IPS-20b (cell line): ENCODE measurements at regions not wholly inside any gene's neighbourhood (a gene's known extent, or its start where the extent isn't known, plus 50 kb on each side); places are given as distances from the start of the nearest gene placed in this dataset.

ENCODE experiments used
- H3K27ac ChIP-seq: one replicate; pipeline ENCODE4 v1.5.1; 2013; ENCODE audit warnings: low read length
- H3K27me3 ChIP-seq: 2 replicates; pipeline ENCODE4 v1.6.1; 2013; ENCODE audit warnings: mild to moderate bottlenecking, low read length, inconsistent platforms; ENCODE audit not compliant: insufficient read depth
- H3K36me3 ChIP-seq: 2 replicates; pipeline ENCODE4 v1.6.1; 2013; ENCODE audit warnings: low read depth, mild to moderate bottlenecking, inconsistent platforms, low read length, moderate library complexity; ENCODE audit not compliant: insufficient read depth
- H3K4me1 ChIP-seq: 2 replicates; pipeline ENCODE4 v1.6.1; 2013; ENCODE audit warnings: mild to moderate bottlenecking, control low read depth, inconsistent platforms, low read length, moderate library complexity; ENCODE audit not compliant: insufficient read depth
- H3K4me3 ChIP-seq: 2 replicates; pipeline ENCODE4 v1.5.1; 2013; ENCODE audit warnings: mild to moderate bottlenecking, low read length, inconsistent platforms
- H3K9ac ChIP-seq: 2 replicates; pipeline ENCODE4 v1.6.1; 2013; ENCODE audit warnings: low read depth, mild to moderate bottlenecking, inconsistent platforms, low read length, moderate library complexity
- H3K9me3 ChIP-seq: 2 replicates; pipeline ENCODE4 v1.6.1; 2013; ENCODE audit warnings: mild to moderate bottlenecking, low read depth, low read length, inconsistent platforms; ENCODE audit not compliant: insufficient read depth

GRCh38 chr2:228507870-228508269 lies 326.4 kb upstream of the SPHKAP start:
- no peaks in the 10 kb centered on the region for H3K9me3 ChIP-seq
- H3K27ac ChIP-seq, result peak overlapping the region; percentile 35
- H3K36me3 ChIP-seq, result no peaks in the 10 kb centered on the region
- H3K9ac ChIP-seq, result peak overlapping the region; percentile 48; the same call in 1 of the 2 replicates
- peaks cover 29% of the 10 kb centered on the region; the same call in 1 of the 2 replicates for H3K4me1 ChIP-seq
- no peaks in the 10 kb centered on the region for H3K27me3 ChIP-seq
- peak overlapping the region; percentile 12; the same call in 1 of the 2 replicates for H3K4me3 ChIP-seq

DNA sequence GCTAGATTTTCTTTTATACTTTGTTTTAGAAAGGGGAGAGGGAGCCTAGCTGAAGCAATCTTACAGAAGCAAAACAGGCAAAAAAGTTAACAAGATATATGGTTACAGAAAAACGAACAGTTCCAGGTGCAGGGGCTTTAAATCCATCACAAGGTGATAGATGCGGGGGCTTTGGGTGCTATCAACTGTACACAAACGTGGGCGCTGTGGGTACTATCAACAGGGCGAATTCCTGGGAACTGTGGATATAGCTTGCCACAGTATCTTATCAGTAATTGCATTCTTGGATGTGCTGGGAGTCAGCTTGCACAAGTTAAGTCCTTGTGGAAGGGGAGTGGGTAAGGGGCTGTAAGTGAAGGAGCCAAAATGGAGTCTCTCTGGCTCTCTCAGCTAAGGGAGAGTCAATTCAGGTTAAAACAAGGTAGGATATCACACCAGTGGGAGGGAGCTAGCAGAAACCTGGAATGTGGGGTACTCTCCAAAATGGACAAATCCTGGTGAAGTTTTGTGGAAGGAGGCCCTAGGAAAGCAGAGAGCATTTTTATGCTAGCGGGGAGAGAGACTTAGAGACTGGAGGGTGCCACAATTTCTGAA lies 325.8 kb upstream of the SPHKAP start:
- Histone ChIP-seq H3K27ac (peak overlapping the region; percentile 58), H3K9ac (peak overlapping the region; percentile 33; the same call in 1 of the 2 replicates), H3K4me1 (peaks cover 29% of the 10 kb centered on the region; the same call in 1 of the 2 replicates), H3K36me3 (no peaks in the 10 kb centered on the region), H3K9me3 (no peaks in the 10 kb centered on the region), H3K4me3 (peak overlapping the region; percentile 8; the same call in 1 of the 2 replicates), H3K27me3 (no peaks in the 10 kb centered on the region)

DNA sequence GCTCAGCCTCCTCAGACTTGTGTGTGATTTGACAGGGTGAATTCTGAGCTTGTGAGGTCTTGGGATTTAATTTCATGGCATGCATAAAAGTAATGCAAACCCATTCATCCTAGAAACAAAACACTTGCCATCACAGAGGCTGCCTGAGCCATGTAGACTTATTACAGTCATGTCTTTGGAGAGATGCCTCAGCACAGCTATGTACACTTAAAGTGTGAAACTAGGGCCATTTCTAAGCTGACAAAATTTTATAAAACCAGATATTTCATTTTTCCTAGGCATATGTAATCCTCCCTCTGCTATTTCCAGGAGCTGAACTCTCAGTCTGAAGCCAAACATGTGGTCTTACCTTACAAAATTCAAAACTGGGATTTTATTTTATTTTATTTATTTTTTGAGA lies 322.2 kb upstream of the SPHKAP start:
- H3K9me3 ChIP-seq, result no peaks in the 10 kb centered on the region
- H3K9ac ChIP-seq, result no peak overlapping the region
- H3K36me3 ChIP-seq, result no peaks in the 10 kb centered on the region
- H3K4me3 ChIP-seq, result no peak overlapping the region
- H3K4me1 ChIP-seq, result peaks cover 24% of the 10 kb centered on the region; the same call in 1 of the 2 replicates
- no peak overlapping the region for H3K27ac ChIP-seq
- H3K27me3 ChIP-seq, result no peaks in the 10 kb centered on the region

DNA sequence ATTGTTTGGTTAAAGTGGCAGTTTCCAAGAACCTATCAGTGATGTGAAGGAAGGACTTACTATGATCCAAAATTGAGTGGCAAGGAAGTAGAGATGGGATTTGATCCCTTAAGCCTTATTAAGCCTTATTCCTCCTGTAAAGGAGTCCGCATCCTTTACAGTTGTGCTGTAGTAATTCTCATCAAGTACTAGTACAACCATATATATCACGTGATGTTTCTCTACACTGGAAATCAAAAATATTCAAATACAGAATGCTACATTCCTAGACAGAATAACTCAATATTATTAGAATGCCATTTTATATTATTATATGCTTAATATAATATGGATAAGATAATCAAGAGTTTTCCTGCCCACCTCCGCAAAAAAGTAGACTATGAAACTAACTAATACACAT lies 312.4 kb upstream of the SPHKAP start:
- no peak overlapping the region for H3K9ac ChIP-seq
- no peak overlapping the region for H3K27ac ChIP-seq
- H3K27me3 ChIP-seq, result no peaks in the 10 kb centered on the region
- no peaks in the 10 kb centered on the region for H3K36me3 ChIP-seq
- no peaks in the 10 kb centered on the region for H3K9me3 ChIP-seq
- H3K4me1 ChIP-seq, result no peaks in the 10 kb centered on the region
- no peak overlapping the region for H3K4me3 ChIP-seq

DNA sequence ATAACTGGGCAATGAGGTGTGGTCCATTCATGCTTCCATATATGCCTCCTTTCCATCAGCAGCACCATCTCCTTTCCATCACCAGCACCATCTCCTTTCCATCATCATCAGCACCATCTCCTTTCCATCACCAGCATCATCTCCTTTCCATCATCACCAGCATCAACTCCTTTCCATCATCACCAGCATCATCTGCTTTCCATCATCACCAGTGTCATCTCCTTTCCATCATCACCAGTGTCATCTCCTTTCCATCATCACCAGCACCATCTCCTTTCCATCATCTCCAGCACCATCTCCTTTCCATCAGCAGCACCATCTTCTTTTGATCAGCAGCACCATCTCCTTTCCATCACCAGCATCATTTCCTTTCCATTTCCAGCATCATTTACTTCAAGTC lies 297.5 kb upstream of the SPHKAP start:
- H3K9ac ChIP-seq, result no peak overlapping the region

GRCh38 chr2:228474466-228474865 lies 293.0 kb upstream of the SPHKAP start:
- Histone ChIP-seq H3K36me3 (no peaks in the 10 kb centered on the region), H3K27ac (no peak overlapping the region), H3K9me3 (no peaks in the 10 kb centered on the region), H3K27me3 (no peaks in the 10 kb centered on the region), H3K4me3 (no peak overlapping the region), H3K9ac (no peak overlapping the region), H3K4me1 (no peaks in the 10 kb centered on the region)

More for the DNA sequence above, 297.5 kb upstream of the SPHKAP start:
- no peak overlapping the region for H3K27ac ChIP-seq
- H3K4me3 ChIP-seq, result no peak overlapping the region
- no peaks in the 10 kb centered on the region for H3K27me3 ChIP-seq
- no peaks in the 10 kb centered on the region for H3K36me3 ChIP-seq
- no peaks in the 10 kb centered on the region for H3K9me3 ChIP-seq
- no peaks in the 10 kb centered on the region for H3K4me1 ChIP-seq

- Histone ChIP-seq H3K4me3 (no peak overlapping the region), H3K27ac (no peak overlapping the region), H3K27me3 (no peaks in the 10 kb centered on the region), H3K36me3 (no peaks in the 10 kb centered on the region), H3K4me1 (no peaks in the 10 kb centered on the region), H3K9me3 (no peaks in the 10 kb centered on the region), H3K9ac (no peak overlapping the region)
Observed at GRCh38 chr2:228469721-228470120, 288.2 kb upstream of the SPHKAP start.

GRCh38 chr2:228466851-228467250 lies 285.4 kb upstream of the SPHKAP start:
- Histone ChIP-seq H3K27me3 (no peaks in the 10 kb centered on the region), H3K36me3 (no peaks in the 10 kb centered on the region), H3K9me3 (no peaks in the 10 kb centered on the region), H3K4me3 (no peak overlapping the region), H3K9ac (no peak overlapping the region), H3K4me1 (no peaks in the 10 kb centered on the region), H3K27ac (no peak overlapping the region)

- H3K4me1 ChIP-seq, result no peaks in the 10 kb centered on the region
- no peaks in the 10 kb centered on the region for H3K9me3 ChIP-seq
- no peak overlapping the region for H3K4me3 ChIP-seq
- no peak overlapping the region for H3K9ac ChIP-seq
- H3K36me3 ChIP-seq, result no peaks in the 10 kb centered on the region
- no peaks in the 10 kb centered on the region for H3K27me3 ChIP-seq
- no peak overlapping the region for H3K27ac ChIP-seq
Observed at GRCh38 chr2:228465408-228465807, 283.9 kb upstream of the SPHKAP start.

DNA sequence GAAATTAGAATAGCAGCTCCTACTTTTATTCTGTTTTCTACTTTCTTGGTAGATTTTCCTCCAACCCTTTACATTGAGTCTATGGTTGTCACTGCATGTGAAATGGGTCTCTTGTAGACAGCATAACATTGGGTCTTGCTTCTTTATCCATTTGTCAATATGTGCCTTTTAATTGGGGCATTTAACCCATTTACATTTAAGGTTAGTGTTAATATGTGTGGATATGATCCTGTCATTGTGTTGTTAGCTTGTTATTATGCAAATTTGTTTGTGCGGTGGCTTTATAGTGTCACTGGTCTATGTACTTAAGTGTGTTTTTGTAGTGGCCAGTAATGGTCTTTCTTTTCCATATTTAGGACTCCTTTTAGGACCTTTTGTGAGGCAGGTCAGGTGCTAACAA lies 276.9 kb upstream of the SPHKAP start:
- H3K27ac ChIP-seq, result no peak overlapping the region
- H3K9me3 ChIP-seq, result peaks cover 19% of the 10 kb centered on the region
- no peaks in the 10 kb centered on the region for H3K4me1 ChIP-seq
- H3K27me3 ChIP-seq, result no peaks in the 10 kb centered on the region
- no peak overlapping the region for H3K4me3 ChIP-seq
- no peak overlapping the region for H3K9ac ChIP-seq
- H3K36me3 ChIP-seq, result no peaks in the 10 kb centered on the region

DNA sequence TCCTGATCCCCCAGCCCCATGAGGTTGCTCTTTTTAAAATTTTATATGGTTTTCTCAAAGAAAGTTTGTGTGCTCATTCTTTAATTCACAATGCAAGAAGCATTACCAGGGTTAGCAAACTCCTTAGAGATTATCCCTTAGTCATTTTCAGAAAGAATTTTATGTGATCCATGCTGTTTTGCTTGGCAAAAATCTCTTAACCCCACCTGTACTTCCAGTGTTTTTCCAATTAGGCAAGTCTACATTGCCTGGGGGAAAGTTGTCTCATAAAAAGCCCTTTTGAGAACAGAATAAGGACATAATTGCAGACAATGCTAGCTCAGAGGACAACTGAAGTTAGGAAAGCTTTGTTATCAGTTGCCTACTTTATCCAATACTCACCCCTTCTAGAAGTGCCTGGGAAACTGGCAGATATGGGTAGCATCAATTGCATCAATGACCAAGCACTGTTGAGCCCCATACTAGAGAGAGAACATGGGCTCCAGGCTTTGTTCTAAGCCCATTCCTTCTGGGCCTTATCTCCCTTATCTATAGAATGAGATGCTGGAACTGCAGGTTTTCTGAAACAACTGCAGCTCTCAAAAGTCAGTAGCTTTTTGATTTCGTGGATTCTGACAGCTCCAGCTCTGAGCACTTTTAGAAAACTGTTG lies 265.9 kb upstream of the SPHKAP start:
- no peak overlapping the region for H3K27ac ChIP-seq
- H3K4me1 ChIP-seq, result no peaks in the 10 kb centered on the region; the same call in 1 of the 2 replicates
- H3K4me3 ChIP-seq, result no peak overlapping the region
- H3K9me3 ChIP-seq, result no peaks in the 10 kb centered on the region
- no peaks in the 10 kb centered on the region for H3K27me3 ChIP-seq
- H3K9ac ChIP-seq, result no peak overlapping the region
- H3K36me3 ChIP-seq, result no peaks in the 10 kb centered on the region

DNA sequence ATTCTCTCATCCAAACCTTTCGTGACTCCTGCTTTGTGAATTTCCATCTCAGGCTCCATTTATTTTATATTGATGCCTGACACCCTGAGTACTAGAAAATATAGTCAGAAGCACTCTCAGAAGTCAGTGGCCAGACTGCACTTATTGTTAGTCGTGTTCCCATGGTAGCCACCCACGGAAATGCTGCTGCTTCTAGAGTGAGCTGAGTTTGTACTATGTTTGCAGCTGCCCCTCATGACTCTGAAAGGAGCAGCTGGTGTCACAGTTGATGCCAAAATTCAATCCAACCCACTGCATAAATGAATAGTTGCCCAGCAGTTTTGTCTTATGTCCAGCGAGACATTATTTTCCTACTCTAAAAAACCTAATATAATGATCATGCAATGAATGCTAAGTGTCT lies 265.2 kb upstream of the SPHKAP start:
- H3K9me3 ChIP-seq, result no peaks in the 10 kb centered on the region
- no peak overlapping the region for H3K9ac ChIP-seq
- no peak overlapping the region for H3K4me3 ChIP-seq
- H3K4me1 ChIP-seq, result no peaks in the 10 kb centered on the region; the same call in 1 of the 2 replicates
- no peaks in the 10 kb centered on the region for H3K27me3 ChIP-seq
- no peak overlapping the region for H3K27ac ChIP-seq
- H3K36me3 ChIP-seq, result no peaks in the 10 kb centered on the region
